ENCODE measurements at regions not wholly inside any gene's neighbourhood (a gene's known extent, or its start where the extent isn't known, plus 50 kb on each side); places are given as distances from the start of the nearest gene placed in this dataset.

- no peak overlapping the region for H3K9ac ChIP-seq (ENCODE audit: low read depth, low read length)
- H3K36me3 ChIP-seq (ENCODE audit: insufficient read depth, low read length): no peaks in the 10 kb centered on the region
- H3K9me3 ChIP-seq (ENCODE audit: control insufficient read depth, insufficient read depth, low read length): no peaks in the 10 kb centered on the region
- H3K4me1 ChIP-seq (ENCODE audit: insufficient read depth, low read length): no peaks in the 10 kb centered on the region
Measured at GRCh38 chr4:22336822-22337221, 179.0 kb downstream of the ADGRA3 start.

GRCh38 chr4:22334155-22334554 is 181.7 kb downstream of the ADGRA3 start:
- no peaks in the 10 kb centered on the region for H3K36me3 ChIP-seq (ENCODE audit: insufficient read depth, low read length)
- H3K9ac ChIP-seq (ENCODE audit: low read depth, low read length): no peak overlapping the region
- no peaks in the 10 kb centered on the region for H3K4me1 ChIP-seq (ENCODE audit: insufficient read depth, low read length)
- no peaks in the 10 kb centered on the region for H3K9me3 ChIP-seq (ENCODE audit: control insufficient read depth, insufficient read depth, low read length)

- Histone ChIP-seq H3K36me3 (ENCODE audit: insufficient read depth, low read length) (no peaks in the 10 kb centered on the region), H3K9me3 (ENCODE audit: control insufficient read depth, insufficient read depth, low read length) (no peaks in the 10 kb centered on the region), H3K9ac (ENCODE audit: low read depth, low read length) (no peak overlapping the region), H3K4me1 (ENCODE audit: insufficient read depth, low read length) (peaks cover 4% of the 10 kb centered on the region; the same call in 1 of the 2 replicates)
Measured at GRCh38 chr4:22324422-22324821, 191.4 kb downstream of the ADGRA3 start.

GRCh38 chr4:22323691-22324090 is 192.2 kb downstream of the ADGRA3 start:
- Histone ChIP-seq H3K9me3 (ENCODE audit: control insufficient read depth, insufficient read depth, low read length) (no peaks in the 10 kb centered on the region), H3K9ac (ENCODE audit: low read depth, low read length) (no peak overlapping the region), H3K36me3 (ENCODE audit: insufficient read depth, low read length) (no peaks in the 10 kb centered on the region), H3K4me1 (ENCODE audit: insufficient read depth, low read length) (peaks cover 4% of the 10 kb centered on the region; the same call in 1 of the 2 replicates)

GRCh38 chr4:22322996-22323395 is 192.9 kb downstream of the ADGRA3 start:
- no peaks in the 10 kb centered on the region for H3K36me3 ChIP-seq (ENCODE audit: insufficient read depth, low read length)
- no peak overlapping the region for H3K9ac ChIP-seq (ENCODE audit: low read depth, low read length)
- peaks cover 4% of the 10 kb centered on the region; the same call in 1 of the 2 replicates for H3K4me1 ChIP-seq (ENCODE audit: insufficient read depth, low read length)
- H3K9me3 ChIP-seq (ENCODE audit: control insufficient read depth, insufficient read depth, low read length): no peaks in the 10 kb centered on the region

- Histone ChIP-seq H3K36me3 (ENCODE audit: insufficient read depth, low read length) (no peaks in the 10 kb centered on the region), H3K9me3 (ENCODE audit: control insufficient read depth, insufficient read depth, low read length) (no peaks in the 10 kb centered on the region), H3K4me1 (ENCODE audit: insufficient read depth, low read length) (no peaks in the 10 kb centered on the region)
Measured at GRCh38 chr4:22315628-22316027, 200.2 kb downstream of the ADGRA3 start.

GRCh38 chr4:22313976-22314375 is 201.9 kb downstream of the ADGRA3 start:
- Histone ChIP-seq H3K36me3 (ENCODE audit: insufficient read depth, low read length) (no peaks in the 10 kb centered on the region), H3K9me3 (ENCODE audit: control insufficient read depth, insufficient read depth, low read length) (no peaks in the 10 kb centered on the region), H3K9ac (ENCODE audit: low read depth, low read length) (no peak overlapping the region), H3K4me1 (ENCODE audit: insufficient read depth, low read length) (no peaks in the 10 kb centered on the region)

More at GRCh38 chr4:22315628-22316027, 200.2 kb downstream of the ADGRA3 start:
- H3K9ac ChIP-seq (ENCODE audit: low read depth, low read length): no peak overlapping the region

GRCh38 chr4:22312113-22312512 is 203.8 kb downstream of the ADGRA3 start:
- Histone ChIP-seq H3K9me3 (ENCODE audit: control insufficient read depth, insufficient read depth, low read length) (no peaks in the 10 kb centered on the region), H3K9ac (ENCODE audit: low read depth, low read length) (no peak overlapping the region), H3K4me1 (ENCODE audit: insufficient read depth, low read length) (no peaks in the 10 kb centered on the region), H3K36me3 (ENCODE audit: insufficient read depth, low read length) (no peaks in the 10 kb centered on the region)

GRCh38 chr4:22301253-22301652 is 214.6 kb downstream of the ADGRA3 start:
- no peaks in the 10 kb centered on the region for H3K9me3 ChIP-seq (ENCODE audit: control insufficient read depth, insufficient read depth, low read length)
- no peaks in the 10 kb centered on the region for H3K36me3 ChIP-seq (ENCODE audit: insufficient read depth, low read length)
- H3K9ac ChIP-seq (ENCODE audit: low read depth, low read length): no peak overlapping the region
- no peaks in the 10 kb centered on the region for H3K4me1 ChIP-seq (ENCODE audit: insufficient read depth, low read length)

GRCh38 chr4:22299678-22300077 is 216.2 kb downstream of the ADGRA3 start:
- no peaks in the 10 kb centered on the region for H3K9me3 ChIP-seq (ENCODE audit: control insufficient read depth, insufficient read depth, low read length)
- no peak overlapping the region for H3K9ac ChIP-seq (ENCODE audit: low read depth, low read length)
- H3K4me1 ChIP-seq (ENCODE audit: insufficient read depth, low read length): no peaks in the 10 kb centered on the region
- H3K36me3 ChIP-seq (ENCODE audit: insufficient read depth, low read length): no peaks in the 10 kb centered on the region

- Histone ChIP-seq H3K9me3 (ENCODE audit: control insufficient read depth, insufficient read depth, low read length) (peaks cover 3% of the 10 kb centered on the region; the same call in 1 of the 2 replicates), H3K36me3 (ENCODE audit: insufficient read depth, low read length) (no peaks in the 10 kb centered on the region), H3K4me1 (ENCODE audit: insufficient read depth, low read length) (no peaks in the 10 kb centered on the region), H3K9ac (ENCODE audit: low read depth, low read length) (no peak overlapping the region)
Measured at GRCh38 chr4:22287631-22288030, 228.2 kb downstream of the ADGRA3 start.

- Histone ChIP-seq H3K9ac (ENCODE audit: low read depth, low read length) (no peak overlapping the region), H3K4me1 (ENCODE audit: insufficient read depth, low read length) (0 out of 2 replicates have a peak, but pooled peaks cover 5% of the 10 kb centered on the region), H3K9me3 (ENCODE audit: control insufficient read depth, insufficient read depth, low read length) (no peaks in the 10 kb centered on the region), H3K36me3 (ENCODE audit: insufficient read depth, low read length) (no peaks in the 10 kb centered on the region)
Measured at GRCh38 chr4:22268350-22269025, 247.4 kb downstream of the ADGRA3 start.

GRCh38 chr4:22264261-22264660 is 251.6 kb downstream of the ADGRA3 start:
- H3K9ac ChIP-seq (ENCODE audit: low read depth, low read length): no peak overlapping the region
- no peaks in the 10 kb centered on the region for H3K36me3 ChIP-seq (ENCODE audit: insufficient read depth, low read length)
- 0 out of 2 replicates have a peak, but pooled peaks cover 5% of the 10 kb centered on the region for H3K4me1 ChIP-seq (ENCODE audit: insufficient read depth, low read length)
- no peaks in the 10 kb centered on the region for H3K9me3 ChIP-seq (ENCODE audit: control insufficient read depth, insufficient read depth, low read length)

GRCh38 chr4:22253431-22253830 is 262.4 kb downstream of the ADGRA3 start:
- Histone ChIP-seq H3K9me3 (ENCODE audit: control insufficient read depth, insufficient read depth, low read length) (peaks cover 2% of the 10 kb centered on the region; the same call in 1 of the 2 replicates), H3K4me1 (ENCODE audit: insufficient read depth, low read length) (no peaks in the 10 kb centered on the region), H3K36me3 (ENCODE audit: insufficient read depth, low read length) (no peaks in the 10 kb centered on the region), H3K9ac (ENCODE audit: low read depth, low read length) (no peak overlapping the region)

- Histone ChIP-seq H3K36me3 (ENCODE audit: insufficient read depth, low read length) (no peaks in the 10 kb centered on the region), H3K4me1 (ENCODE audit: insufficient read depth, low read length) (no peaks in the 10 kb centered on the region), H3K9me3 (ENCODE audit: control insufficient read depth, insufficient read depth, low read length) (peaks cover 2% of the 10 kb centered on the region; the same call in 1 of the 2 replicates), H3K9ac (ENCODE audit: low read depth, low read length) (no peak overlapping the region)
Measured at GRCh38 chr4:22246847-22247246, 269.0 kb downstream of the ADGRA3 start.

All from ES-I3 (cell line).